IPS-15b (cell line): ENCODE measurements at regions not wholly inside any gene's neighbourhood (a gene's known extent, or its start where the extent isn't known, plus 50 kb on each side); places are given as distances from the start of the nearest gene placed in this dataset.
"Not testable (repeated sequence)": the region's sequence is repeated elsewhere in the genome, so short reads cannot be mapped to it uniquely, and the experiment has no call there.

Experiments
- H3K27me3 ChIP-seq: one replicate; pipeline ENCODE4 v1.6.1; 2013; ENCODE audit warnings: low read length; ENCODE audit not compliant: control insufficient read depth, insufficient read depth
- H3K36me3 ChIP-seq: one replicate; pipeline ENCODE4 v1.6.1; 2013; ENCODE audit warnings: low read length; ENCODE audit not compliant: control insufficient read depth, insufficient read depth
- H3K4me1 ChIP-seq: one replicate; pipeline ENCODE4 v1.6.1; 2013; ENCODE audit warnings: mild to moderate bottlenecking, low read length; ENCODE audit not compliant: control insufficient read depth, insufficient read depth
- H3K4me3 ChIP-seq: one replicate; pipeline ENCODE4 v1.5.1; 2013; ENCODE audit warnings: low read depth, low read length
- H3K9ac ChIP-seq: one replicate; pipeline ENCODE4 v1.6.1; 2013; ENCODE audit warnings: low read depth, mild to moderate bottlenecking, low read length
- H3K9me3 ChIP-seq: one replicate; pipeline ENCODE4 v1.6.1; 2013; ENCODE audit warnings: mild to moderate bottlenecking, low read length; ENCODE audit not compliant: control insufficient read depth, insufficient read depth

GRCh38 chr10:53647221-53647620 lies 874.6 kb upstream of the MBL2 start:
- H3K27me3 ChIP-seq, H3K9ac ChIP-seq: not testable (repeated sequence)

GRCh38 chr10:53646525-53646924 lies 873.9 kb upstream of the MBL2 start:
- Histone ChIP-seq H3K9me3 (no peaks in the 10 kb centered on the region), H3K4me1 (no peaks in the 10 kb centered on the region), H3K9ac (no peak overlapping the region), H3K4me3 (no peak overlapping the region), H3K36me3 (no peaks in the 10 kb centered on the region), H3K27me3 (no peaks in the 10 kb centered on the region)

More at GRCh38 chr10:53647221-53647620, 874.6 kb upstream of the MBL2 start:
- H3K36me3 ChIP-seq, H3K4me3 ChIP-seq, H3K9me3 ChIP-seq, H3K4me1 ChIP-seq: not testable (repeated sequence)

GRCh38 chr10:53645951-53646350 lies 873.4 kb upstream of the MBL2 start:
- no peaks in the 10 kb centered on the region for H3K4me1 ChIP-seq
- H3K36me3 ChIP-seq: no peaks in the 10 kb centered on the region
- no peaks in the 10 kb centered on the region for H3K9me3 ChIP-seq
- no peak overlapping the region for H3K9ac ChIP-seq
- no peak overlapping the region for H3K4me3 ChIP-seq
- no peaks in the 10 kb centered on the region for H3K27me3 ChIP-seq

- Histone ChIP-seq H3K9ac (no peak overlapping the region), H3K4me1 (no peaks in the 10 kb centered on the region), H3K9me3 (no peaks in the 10 kb centered on the region), H3K36me3 (no peaks in the 10 kb centered on the region), H3K4me3 (no peak overlapping the region), H3K27me3 (no peaks in the 10 kb centered on the region)
Measured at GRCh38 chr10:53638006-53638405, 865.4 kb upstream of the MBL2 start.

GRCh38 chr10:53624722-53625121 lies 852.1 kb upstream of the MBL2 start:
- Histone ChIP-seq H3K27me3 (no peaks in the 10 kb centered on the region), H3K36me3 (no peaks in the 10 kb centered on the region), H3K4me1 (no peaks in the 10 kb centered on the region), H3K9me3 (peaks cover 4% of the 10 kb centered on the region), H3K4me3 (no peak overlapping the region), H3K9ac (no peak overlapping the region)

GRCh38 chr10:53622201-53622600 lies 849.6 kb upstream of the MBL2 start:
- H3K9me3 ChIP-seq: no peaks in the 10 kb centered on the region
- H3K27me3 ChIP-seq: no peaks in the 10 kb centered on the region
- no peaks in the 10 kb centered on the region for H3K4me1 ChIP-seq
- H3K9ac ChIP-seq: no peak overlapping the region
- no peaks in the 10 kb centered on the region for H3K36me3 ChIP-seq
- H3K4me3 ChIP-seq: no peak overlapping the region

- Histone ChIP-seq H3K36me3 (no peaks in the 10 kb centered on the region), H3K9ac (no peak overlapping the region), H3K9me3 (no peaks in the 10 kb centered on the region), H3K4me1 (no peaks in the 10 kb centered on the region), H3K4me3 (no peak overlapping the region), H3K27me3 (no peaks in the 10 kb centered on the region)
Measured at GRCh38 chr10:53619671-53620070, 847.1 kb upstream of the MBL2 start.

GRCh38 chr10:53607691-53608090 lies 835.1 kb upstream of the MBL2 start:
- Histone ChIP-seq H3K27me3 (no peaks in the 10 kb centered on the region), H3K4me3 (no peak overlapping the region), H3K9ac (no peak overlapping the region), H3K9me3 (no peaks in the 10 kb centered on the region), H3K4me1 (peaks cover 3% of the 10 kb centered on the region), H3K36me3 (no peaks in the 10 kb centered on the region)

- Histone ChIP-seq H3K9ac (no peak overlapping the region), H3K36me3 (no peaks in the 10 kb centered on the region), H3K27me3 (no peaks in the 10 kb centered on the region), H3K4me1 (peaks cover 3% of the 10 kb centered on the region), H3K9me3 (no peaks in the 10 kb centered on the region), H3K4me3 (no peak overlapping the region)
Measured at GRCh38 chr10:53606981-53607380, 834.4 kb upstream of the MBL2 start.

GRCh38 chr10:53601260-53601875 lies 828.8 kb upstream of the MBL2 start:
- no peak overlapping the region for H3K9ac ChIP-seq

GRCh38 chr10:53598914-53599313 lies 826.3 kb upstream of the MBL2 start:
- H3K9me3 ChIP-seq: no peaks in the 10 kb centered on the region
- H3K36me3 ChIP-seq: no peaks in the 10 kb centered on the region
- H3K9ac ChIP-seq: no peak overlapping the region
- H3K27me3 ChIP-seq: no peaks in the 10 kb centered on the region
- H3K4me3 ChIP-seq: no peak overlapping the region
- peaks cover 24% of the 10 kb centered on the region for H3K4me1 ChIP-seq

More at GRCh38 chr10:53601260-53601875, 828.8 kb upstream of the MBL2 start:
- Histone ChIP-seq H3K9me3 (no peaks in the 10 kb centered on the region), H3K4me3 (no peak overlapping the region), H3K4me1 (peaks cover 24% of the 10 kb centered on the region), H3K36me3 (no peaks in the 10 kb centered on the region), H3K27me3 (no peaks in the 10 kb centered on the region)

- Histone ChIP-seq H3K4me3 (no peak overlapping the region), H3K27me3 (no peaks in the 10 kb centered on the region), H3K36me3 (no peaks in the 10 kb centered on the region), H3K9ac (no peak overlapping the region), H3K4me1 (peaks cover 24% of the 10 kb centered on the region), H3K9me3 (peaks cover 3% of the 10 kb centered on the region)
Measured at GRCh38 chr10:53597835-53598251, 825.3 kb upstream of the MBL2 start.
